ENCODE measurements at regions not wholly inside any gene's neighbourhood (a gene's known extent, or its start where the extent isn't known, plus 50 kb on each side); places are given as distances from the start of the nearest gene placed in this dataset.

DNA sequence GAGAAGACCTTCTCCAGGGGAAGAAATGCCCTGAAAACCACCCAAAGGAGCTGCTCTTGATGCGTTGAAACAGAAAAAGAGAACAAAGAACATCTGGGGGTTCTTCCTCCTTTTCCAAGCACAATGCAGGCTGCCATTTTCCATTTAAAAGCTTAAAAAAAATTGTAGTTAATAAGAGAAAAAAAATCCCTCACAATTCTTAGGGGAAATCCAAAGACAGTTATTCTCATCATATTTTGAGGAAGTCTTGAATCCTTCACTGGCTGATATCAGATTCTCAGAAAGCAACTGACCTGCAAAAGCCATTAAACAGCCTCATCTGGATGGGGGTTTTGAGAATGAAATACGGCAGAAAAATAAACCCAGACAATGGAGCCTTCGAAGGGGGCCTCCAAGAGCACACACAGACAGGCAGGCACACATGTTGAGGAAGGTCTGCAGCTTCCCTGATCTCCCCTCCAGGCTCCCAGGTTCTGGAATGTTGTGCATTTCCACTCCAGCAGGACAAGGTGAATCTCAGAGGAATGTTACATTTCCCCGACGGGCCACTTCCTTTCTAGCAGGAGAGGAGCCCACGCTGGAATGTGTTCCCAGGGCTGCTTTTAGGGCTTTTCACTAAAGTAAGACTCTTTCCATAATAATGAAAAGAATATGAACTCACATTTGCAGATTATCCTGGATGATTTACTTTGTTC lies 159.4 kb upstream of the S1PR3 start:
- CTCF ChIA-PET, result no interaction called here
- no peak for TF ChIP-seq ZNF785 (tag by site-specific recombination; IDR thresholded peaks at IDR 0.05)
- TF ChIP-seq SALL2 (tag by site-specific recombination; IDR thresholded peaks at IDR 0.05; ENCODE audit: borderline replicate concordance), result no peak
- TF ChIP-seq, protein P1, sequence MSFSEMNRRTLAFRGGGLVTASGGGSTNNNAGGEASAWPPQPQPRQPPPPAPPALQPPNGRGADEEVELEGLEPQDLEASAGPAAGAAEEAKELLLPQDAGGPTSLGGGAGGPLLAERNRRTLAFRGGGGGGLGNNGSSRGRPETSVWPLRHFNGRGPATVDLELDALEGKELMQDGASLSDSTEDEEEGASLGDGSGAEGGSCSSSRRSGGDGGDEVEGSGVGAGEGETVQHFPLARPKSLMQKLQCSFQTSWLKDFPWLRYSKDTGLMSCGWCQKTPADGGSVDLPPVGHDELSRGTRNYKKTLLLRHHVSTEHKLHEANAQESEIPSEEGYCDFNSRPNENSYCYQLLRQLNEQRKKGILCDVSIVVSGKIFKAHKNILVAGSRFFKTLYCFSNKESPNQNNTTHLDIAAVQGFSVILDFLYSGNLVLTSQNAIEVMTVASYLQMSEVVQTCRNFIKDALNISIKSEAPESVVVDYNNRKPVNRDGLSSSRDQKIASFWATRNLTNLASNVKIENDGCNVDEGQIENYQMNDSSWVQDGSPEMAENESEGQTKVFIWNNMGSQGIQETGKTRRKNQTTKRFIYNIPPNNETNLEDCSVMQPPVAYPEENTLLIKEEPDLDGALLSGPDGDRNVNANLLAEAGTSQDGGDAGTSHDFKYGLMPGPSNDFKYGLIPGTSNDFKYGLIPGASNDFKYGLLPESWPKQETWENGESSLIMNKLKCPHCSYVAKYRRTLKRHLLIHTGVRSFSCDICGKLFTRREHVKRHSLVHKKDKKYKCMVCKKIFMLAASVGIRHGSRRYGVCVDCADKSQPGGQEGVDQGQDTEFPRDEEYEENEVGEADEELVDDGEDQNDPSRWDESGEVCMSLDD (tag by site-specific recombination; IDR thresholded peaks at IDR 0.05), result no peak
- no peak for TF ChIP-seq ZNF555 (tag by site-specific recombination; conservative IDR thresholded peaks at IDR 0.05)
- no peak for TF ChIP-seq TCF7L2 (IDR thresholded peaks at IDR 0.05; ENCODE audit: borderline replicate concordance, low read depth, low read length)
- TF ChIP-seq ZBTB7A (tag by site-specific recombination; IDR thresholded peaks at IDR 0.05; ENCODE audit: low read depth), result no peak
- TF ChIP-seq, protein P2, sequence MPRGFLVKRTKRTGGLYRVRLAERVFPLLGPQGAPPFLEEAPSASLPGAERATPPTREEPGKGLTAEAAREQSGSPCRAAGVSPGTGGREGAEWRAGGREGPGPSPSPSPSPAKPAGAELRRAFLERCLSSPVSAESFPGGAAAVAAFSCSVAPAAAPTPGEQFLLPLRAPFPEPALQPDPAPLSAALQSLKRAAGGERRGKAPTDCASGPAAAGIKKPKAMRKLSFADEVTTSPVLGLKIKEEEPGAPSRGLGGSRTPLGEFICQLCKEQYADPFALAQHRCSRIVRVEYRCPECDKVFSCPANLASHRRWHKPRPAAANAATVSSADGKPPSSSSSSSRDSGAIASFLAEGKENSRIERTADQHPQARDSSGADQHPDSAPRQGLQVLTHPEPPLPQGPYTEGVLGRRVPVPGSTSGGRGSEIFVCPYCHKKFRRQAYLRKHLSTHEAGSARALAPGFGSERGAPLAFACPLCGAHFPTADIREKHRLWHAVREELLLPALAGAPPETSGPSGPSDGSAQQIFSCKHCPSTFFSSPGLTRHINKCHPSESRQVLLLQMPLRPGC (tag by site-specific recombination; IDR thresholded peaks at IDR 0.05), result no peak
- TF ChIP-seq ZNF423 (tag by site-specific recombination; IDR thresholded peaks at IDR 0.05), result no peak
- TF ChIP-seq KLF7 (tag by site-specific recombination; IDR thresholded peaks at IDR 0.05; ENCODE audit: borderline replicate concordance), result no peak
- TF ChIP-seq, protein P3, sequence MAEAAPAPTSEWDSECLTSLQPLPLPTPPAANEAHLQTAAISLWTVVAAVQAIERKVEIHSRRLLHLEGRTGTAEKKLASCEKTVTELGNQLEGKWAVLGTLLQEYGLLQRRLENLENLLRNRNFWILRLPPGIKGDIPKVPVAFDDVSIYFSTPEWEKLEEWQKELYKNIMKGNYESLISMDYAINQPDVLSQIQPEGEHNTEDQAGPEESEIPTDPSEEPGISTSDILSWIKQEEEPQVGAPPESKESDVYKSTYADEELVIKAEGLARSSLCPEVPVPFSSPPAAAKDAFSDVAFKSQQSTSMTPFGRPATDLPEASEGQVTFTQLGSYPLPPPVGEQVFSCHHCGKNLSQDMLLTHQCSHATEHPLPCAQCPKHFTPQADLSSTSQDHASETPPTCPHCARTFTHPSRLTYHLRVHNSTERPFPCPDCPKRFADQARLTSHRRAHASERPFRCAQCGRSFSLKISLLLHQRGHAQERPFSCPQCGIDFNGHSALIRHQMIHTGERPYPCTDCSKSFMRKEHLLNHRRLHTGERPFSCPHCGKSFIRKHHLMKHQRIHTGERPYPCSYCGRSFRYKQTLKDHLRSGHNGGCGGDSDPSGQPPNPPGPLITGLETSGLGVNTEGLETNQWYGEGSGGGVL (tag by site-specific recombination; IDR thresholded peaks at IDR 0.05), result no peak
- no peak for TF ChIP-seq ZBTB17 (tag by site-specific recombination; IDR thresholded peaks at IDR 0.05)
- TF ChIP-seq ZNF324 (tag by site-specific recombination; IDR thresholded peaks at IDR 0.05), result no peak
- TF ChIP-seq ZNF138 (tag by site-specific recombination; IDR thresholded peaks at IDR 0.05; ENCODE audit: borderline replicate concordance), result no peak
- TF ChIP-seq GFI1B (tag by site-specific recombination; IDR thresholded peaks at IDR 0.05), result no peak
- TF ChIP-seq SP3 (tag by site-specific recombination; IDR thresholded peaks at IDR 0.05), result no peak
- no peak for TF ChIP-seq ZNF335 (tag by site-specific recombination; conservative IDR thresholded peaks at IDR 0.05)
- no peak for TF ChIP-seq ZNF239 (tag by site-specific recombination; IDR thresholded peaks at IDR 0.05)
- TF ChIP-seq ZNF777 (tag by site-specific recombination; IDR thresholded peaks at IDR 0.05; ENCODE audit: borderline replicate concordance), result no peak
- TF ChIP-seq, protein P4, sequence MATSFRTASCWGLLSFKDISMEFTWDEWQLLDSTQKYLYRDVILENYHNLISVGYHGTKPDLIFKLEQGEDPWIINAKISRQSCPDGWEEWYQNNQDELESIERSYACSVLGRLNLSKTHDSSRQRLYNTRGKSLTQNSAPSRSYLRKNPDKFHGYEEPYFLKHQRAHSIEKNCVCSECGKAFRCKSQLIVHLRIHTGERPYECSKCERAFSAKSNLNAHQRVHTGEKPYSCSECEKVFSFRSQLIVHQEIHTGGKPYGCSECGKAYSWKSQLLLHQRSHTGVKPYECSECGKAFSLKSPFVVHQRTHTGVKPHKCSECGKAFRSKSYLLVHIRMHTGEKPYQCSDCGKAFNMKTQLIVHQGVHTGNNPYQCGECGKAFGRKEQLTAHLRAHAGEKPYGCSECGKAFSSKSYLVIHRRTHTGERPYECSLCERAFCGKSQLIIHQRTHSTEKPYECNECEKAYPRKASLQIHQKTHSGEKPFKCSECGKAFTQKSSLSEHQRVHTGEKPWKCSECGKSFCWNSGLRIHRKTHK (tag by site-specific recombination; IDR thresholded peaks at IDR 0.05), result no peak
- TF ChIP-seq ZNF792 (tag by site-specific recombination; IDR thresholded peaks at IDR 0.05), result no peak
- no peak overlapping the region for H3K27ac ChIP-seq (ENCODE audit: extremely low read depth, low read depth, low read length)
- 0 out of 2 replicates have a peak, but pooled peaks cover 3% of the 10 kb centered on the region for H3K4me1 ChIP-seq (ENCODE audit: control insufficient read depth, insufficient read depth, low read length)
- H3K36me3 ChIP-seq (ENCODE audit: control insufficient read depth in 2 of 2, insufficient read depth in 1 of 2, low read length in 2 of 2), result no peaks in the 10 kb centered on the region
- POLR2A ChIA-PET, result no interaction called here
- H3K4me3 ChIP-seq (ENCODE audit: low read depth, low read length), result no peak overlapping the region
- H3K9me3 ChIP-seq (ENCODE audit: control insufficient read depth, insufficient read depth, low read depth, low read length), result no peaks in the 10 kb centered on the region
